Left ventricle myocardium inferior (tissue), 1 donor: ENCODE measurements at regions not wholly inside any gene's neighbourhood (a gene's known extent, or its start where the extent isn't known, plus 50 kb on each side); places are given as distances from the start of the nearest gene placed in this dataset.

Experiments
- DNase-seq: peaks from one replicate; pipeline ENCODE4 v3.0.0-alpha.2; 2020
- H3K27ac ChIP-seq: fragments of 200-600 bp; replicated peaks from 2 replicates; pipeline ENCODE4 v1.8.0; 2021
- H3K27me3 ChIP-seq: fragments of 200-600 bp; 2 replicates; pipeline ENCODE4 v1.8.0; 2021; ENCODE audit warnings: low read depth
- H3K36me3 ChIP-seq: fragments of 200-600 bp; 2 replicates; pipeline ENCODE4 v1.8.0; 2021
- H3K4me1 ChIP-seq: fragments of 200-600 bp; 2 replicates; pipeline ENCODE4 v1.8.0; 2021
- H3K4me3 ChIP-seq: fragments of 200-600 bp; 2 replicates; pipeline ENCODE4 v1.8.0; 2021; ENCODE audit warnings: mild to moderate bottlenecking, moderate library complexity
- H3K9me3 ChIP-seq: fragments of 200-600 bp; replicated peaks from 2 replicates; pipeline ENCODE4 v1.8.0; 2021
- CTCF ChIP-seq: fragments of 200-600 bp; IDR thresholded peaks from 2 replicates; pipeline ENCODE4 v1.8.0; 2021; ENCODE audit warnings: antibody characterized with exemption, mild to moderate bottlenecking, borderline replicate concordance
- intact Hi-C: fragments of 100-400 bp; cut with micrococcal nuclease; formaldehyde crosslinking; loops from one replicate; pipeline ENCODE4 v1.11.0; 2022
- donor health status: DM: no; HTN: yes; CAD: no; lungs with severe emphysema.

GRCh38 chr3:76900596-76900995 lies 139.3 kb upstream of the ROBO2 start:
- H3K4me1 ChIP-seq, result no peaks in the 10 kb centered on the region
- H3K9me3 ChIP-seq, result no peaks in the 10 kb centered on the region
- H3K4me3 ChIP-seq, result no peak overlapping the region
- intact Hi-C loops, result no loop called here
- no peak for TF ChIP-seq CTCF
- no peaks in the 10 kb centered on the region for H3K36me3 ChIP-seq
- no peaks in the 10 kb centered on the region for H3K27me3 ChIP-seq
- no peak for DNase-seq
- no peak overlapping the region for H3K27ac ChIP-seq

- intact Hi-C loops, result no loop called here
- no peaks in the 10 kb centered on the region for H3K9me3 ChIP-seq
- H3K27ac ChIP-seq, result no peak overlapping the region
- no peak for DNase-seq
- H3K4me3 ChIP-seq, result no peak overlapping the region
- H3K36me3 ChIP-seq, result no peaks in the 10 kb centered on the region
- no peak for TF ChIP-seq CTCF
- H3K4me1 ChIP-seq, result no peaks in the 10 kb centered on the region
- H3K27me3 ChIP-seq, result no peaks in the 10 kb centered on the region
Observed at GRCh38 chr3:76908156-76908555, 131.7 kb upstream of the ROBO2 start.

DNA sequence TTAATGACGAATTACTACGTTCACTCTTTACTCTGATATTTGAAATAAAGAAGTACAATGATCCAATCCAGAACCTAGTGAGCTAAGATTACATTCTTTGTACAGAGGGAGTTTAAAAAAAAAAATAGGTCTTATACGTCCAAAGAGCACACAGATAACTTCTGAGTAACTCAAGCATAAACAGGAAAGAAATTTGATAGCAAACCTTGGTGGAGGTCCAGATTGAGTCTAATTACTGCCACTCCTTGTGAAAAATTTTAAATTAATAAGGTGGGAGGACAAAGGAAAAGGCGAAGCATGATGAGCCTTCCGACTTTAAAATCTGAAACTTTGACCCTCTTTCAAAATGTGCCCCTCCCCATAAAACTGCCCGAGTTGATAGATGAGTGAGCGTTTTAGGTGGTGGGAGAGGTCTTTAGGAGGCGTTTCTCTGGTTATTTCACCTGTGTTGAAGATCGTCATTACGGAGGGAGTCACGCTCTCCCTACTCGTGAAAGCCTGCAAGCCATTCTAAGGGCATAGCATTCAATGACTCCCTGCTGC lies 127.0 kb upstream of the ROBO2 start:
- TF ChIP-seq CTCF, result no peak
- DNase-seq, result no peak
- Histone ChIP-seq H3K9me3 (peaks cover 4% of the 10 kb centered on the region), H3K4me1 (no peaks in the 10 kb centered on the region), H3K27ac (no peak overlapping the region), H3K27me3 (no peaks in the 10 kb centered on the region), H3K4me3 (no peak overlapping the region), H3K36me3 (no peaks in the 10 kb centered on the region)
- intact Hi-C loops, result no loop called here

GRCh38 chr3:76917436-76917835 lies 122.5 kb upstream of the ROBO2 start:
- no peaks in the 10 kb centered on the region for H3K4me1 ChIP-seq
- intact Hi-C loops, result no loop called here
- no peak for TF ChIP-seq CTCF
- no peaks in the 10 kb centered on the region for H3K27me3 ChIP-seq
- H3K9me3 ChIP-seq, result peaks cover 4% of the 10 kb centered on the region
- H3K27ac ChIP-seq, result no peak overlapping the region
- H3K36me3 ChIP-seq, result no peaks in the 10 kb centered on the region
- DNase-seq, result no peak
- H3K4me3 ChIP-seq, result no peak overlapping the region

DNA sequence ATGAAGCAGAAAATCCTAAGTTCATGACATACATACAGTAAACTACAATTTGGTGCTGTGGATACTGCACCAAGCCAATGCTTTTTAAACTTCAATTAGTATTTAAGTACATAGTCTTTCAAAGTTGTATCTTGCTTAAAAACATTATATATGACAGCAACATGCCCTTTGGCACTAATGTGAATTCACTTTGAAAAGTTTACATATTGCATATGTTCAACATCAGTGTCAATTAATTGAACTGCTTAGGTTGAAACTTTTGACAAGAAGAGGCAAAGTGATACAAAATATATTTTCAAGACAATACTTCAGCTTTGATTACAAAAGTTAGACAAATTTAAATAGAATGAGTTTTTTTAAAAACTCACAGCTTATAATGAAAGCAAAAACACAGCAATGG lies 119.4 kb upstream of the ROBO2 start:
- no peak for TF ChIP-seq CTCF
- Histone ChIP-seq H3K4me3 (no peak overlapping the region), H3K27ac (no peak overlapping the region), H3K27me3 (no peaks in the 10 kb centered on the region), H3K36me3 (no peaks in the 10 kb centered on the region), H3K4me1 (no peaks in the 10 kb centered on the region), H3K9me3 (peaks cover 4% of the 10 kb centered on the region)
- DNase-seq, result no peak
- intact Hi-C loops, result no loop called here

- no peaks in the 10 kb centered on the region for H3K9me3 ChIP-seq
- H3K27me3 ChIP-seq, result no peaks in the 10 kb centered on the region
- intact Hi-C loops, result no loop called here
- no peak for DNase-seq
- H3K4me3 ChIP-seq, result no peak overlapping the region
- TF ChIP-seq CTCF, result no peak
- no peak overlapping the region for H3K27ac ChIP-seq
- H3K36me3 ChIP-seq, result no peaks in the 10 kb centered on the region
- no peaks in the 10 kb centered on the region for H3K4me1 ChIP-seq
Observed at GRCh38 chr3:76923485-76923884, 116.4 kb upstream of the ROBO2 start.
